Thyroid gland (tissue), 4 donors: ENCODE measurements at regions not wholly inside any gene's neighbourhood (a gene's known extent, or its start where the extent isn't known, plus 50 kb on each side); places are given as distances from the start of the nearest gene placed in this dataset.

Experiments used
- DNase-seq, 2 donors: peaks; one replicate each; pipeline ENCODE4 v3.0.0-alpha.2; 2019
- H3K27ac ChIP-seq, 3 donors: fragments of 200-600 bp; sonication (generic); 1 replicate in 2 of 3; 2 replicates in 1 of 3; pipeline ENCODE4 v1.5.1; 2016 to 2019; ENCODE audit warnings: mild to moderate bottlenecking in 1 of 3, moderate library complexity in 1 of 3
- H3K27me3 ChIP-seq: fragments of 200-600 bp; sonication (generic); one replicate; pipeline ENCODE4 v1.5.1; 2019
- H3K36me3 ChIP-seq, 2 donors: fragments of 200-600 bp; sonication (generic); one replicate each; pipeline ENCODE4 v1.5.1; 2016 to 2019
- H3K4me1 ChIP-seq, 2 donors: fragments of 200-600 bp; sonication (generic); one replicate each; pipeline ENCODE4 v1.5.1; 2017 to 2019
- H3K4me3 ChIP-seq, 3 donors: fragments of 200-600 bp; sonication (generic); replicated peaks in 1 of 3; 1 replicate in 2 of 3; 2 replicates in 1 of 3; pipeline ENCODE4 v1.5.1; 2016; ENCODE audit warnings: mild to moderate bottlenecking in 1 of 3
- H3K9me3 ChIP-seq: fragments of 200-600 bp; sonication (generic); one replicate; pipeline ENCODE4 v1.5.1; 2017
- POLR2A ChIP-seq, 2 donors: fragments of 450-650 bp; IDR thresholded peaks; one replicate each; pipeline ENCODE4 v1.6.1; 2017; ENCODE audit warnings: antibody characterized with exemption in 2 of 2, mild to moderate bottlenecking in 2 of 2, moderate library complexity in 1 of 2
- WGBS, 2 donors: methylation state at CpG; one replicate each; pipeline ENCODE4 v1.1.5; 2017; 5-methylcytosine and 5-hydroxymethylcytosine counted together
- intact Hi-C: fragments of 100-400 bp; cut with DNase I; formaldehyde crosslinking; loops from one replicate; pipeline ENCODE4 v1.15.1; 2023
- TF ChIP-seq, protein P1 (sequence below), 6 experiments: fragments of 200-600 bp in 3 of 6; fragments of 450-650 bp in 3 of 6; sonication (generic) in 3 of 6; IDR thresholded peaks; one replicate each; pipeline ENCODE4 v1.5.1; 2016 to 2019; ENCODE audit warnings: antibody characterized with exemption in 6 of 6, mild to moderate bottlenecking in 2 of 6, inconsistent platforms in 1 of 6, moderate library complexity in 1 of 6

GRCh38 chr20:40915756-40916155 lies 112.9 kb upstream of the TOP1 start:
- no peak overlapping the region for H3K4me3 ChIP-seq
- H3K27me3 ChIP-seq, result no peaks in the 10 kb centered on the region
- WGBS, 2 donors, result 77 to 80% methylated on average over 3 of the region's 3 CpGs

GRCh38 chr20:40916276-40916675 lies 112.3 kb upstream of the TOP1 start:
- no peaks in the 10 kb centered on the region for H3K4me1 ChIP-seq
- intact Hi-C loops, result no loop called here
- H3K36me3 ChIP-seq, result no peaks in the 10 kb centered on the region
- H3K4me3 ChIP-seq, result no peak overlapping the region
- no peak for DNase-seq
- no peak for TF ChIP-seq POLR2A (IDR thresholded peaks at IDR 0.05)
- TF ChIP-seq, protein P1, sequence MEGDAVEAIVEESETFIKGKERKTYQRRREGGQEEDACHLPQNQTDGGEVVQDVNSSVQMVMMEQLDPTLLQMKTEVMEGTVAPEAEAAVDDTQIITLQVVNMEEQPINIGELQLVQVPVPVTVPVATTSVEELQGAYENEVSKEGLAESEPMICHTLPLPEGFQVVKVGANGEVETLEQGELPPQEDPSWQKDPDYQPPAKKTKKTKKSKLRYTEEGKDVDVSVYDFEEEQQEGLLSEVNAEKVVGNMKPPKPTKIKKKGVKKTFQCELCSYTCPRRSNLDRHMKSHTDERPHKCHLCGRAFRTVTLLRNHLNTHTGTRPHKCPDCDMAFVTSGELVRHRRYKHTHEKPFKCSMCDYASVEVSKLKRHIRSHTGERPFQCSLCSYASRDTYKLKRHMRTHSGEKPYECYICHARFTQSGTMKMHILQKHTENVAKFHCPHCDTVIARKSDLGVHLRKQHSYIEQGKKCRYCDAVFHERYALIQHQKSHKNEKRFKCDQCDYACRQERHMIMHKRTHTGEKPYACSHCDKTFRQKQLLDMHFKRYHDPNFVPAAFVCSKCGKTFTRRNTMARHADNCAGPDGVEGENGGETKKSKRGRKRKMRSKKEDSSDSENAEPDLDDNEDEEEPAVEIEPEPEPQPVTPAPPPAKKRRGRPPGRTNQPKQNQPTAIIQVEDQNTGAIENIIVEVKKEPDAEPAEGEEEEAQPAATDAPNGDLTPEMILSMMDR (IDR thresholded peaks at IDR 0.05), result no peak
- H3K9me3 ChIP-seq, result no peaks in the 10 kb centered on the region
- H3K27ac ChIP-seq, result no peak overlapping the region
- H3K27me3 ChIP-seq, result no peaks in the 10 kb centered on the region
- WGBS, 2 donors, result 44 to 47% methylated on average over 1 of the region's 1 CpG

More at GRCh38 chr20:40915756-40916155, 112.9 kb upstream of the TOP1 start:
- Histone ChIP-seq H3K36me3 (no peaks in the 10 kb centered on the region), H3K9me3 (no peaks in the 10 kb centered on the region), H3K4me1 (no peaks in the 10 kb centered on the region), H3K27ac (no peak overlapping the region)
- no peak for DNase-seq
- TF ChIP-seq, protein P1 (IDR thresholded peaks at IDR 0.05), result no peak
- TF ChIP-seq POLR2A (IDR thresholded peaks at IDR 0.05), result no peak
- intact Hi-C loops, result no loop called here

GRCh38 chr20:40920291-40920690 lies 108.3 kb upstream of the TOP1 start:
- Histone ChIP-seq H3K27ac (no peak overlapping the region), H3K36me3 (no peaks in the 10 kb centered on the region), H3K4me3 (no peak overlapping the region), H3K27me3 (no peaks in the 10 kb centered on the region), H3K9me3 (no peaks in the 10 kb centered on the region), H3K4me1 (no peaks in the 10 kb centered on the region)
- WGBS, 2 donors, result 85 to 93% methylated on average over 2 of the region's 2 CpGs
- DNase-seq, result no peak
- TF ChIP-seq POLR2A (IDR thresholded peaks at IDR 0.05), result no peak
- TF ChIP-seq, protein P1 (IDR thresholded peaks at IDR 0.05), result no peak
- intact Hi-C loops, result no loop called here

GRCh38 chr20:40922865-40923264 lies 105.8 kb upstream of the TOP1 start:
- TF ChIP-seq, protein P1 (IDR thresholded peaks at IDR 0.05), result no peak
- no peak for TF ChIP-seq POLR2A (IDR thresholded peaks at IDR 0.05)

DNA sequence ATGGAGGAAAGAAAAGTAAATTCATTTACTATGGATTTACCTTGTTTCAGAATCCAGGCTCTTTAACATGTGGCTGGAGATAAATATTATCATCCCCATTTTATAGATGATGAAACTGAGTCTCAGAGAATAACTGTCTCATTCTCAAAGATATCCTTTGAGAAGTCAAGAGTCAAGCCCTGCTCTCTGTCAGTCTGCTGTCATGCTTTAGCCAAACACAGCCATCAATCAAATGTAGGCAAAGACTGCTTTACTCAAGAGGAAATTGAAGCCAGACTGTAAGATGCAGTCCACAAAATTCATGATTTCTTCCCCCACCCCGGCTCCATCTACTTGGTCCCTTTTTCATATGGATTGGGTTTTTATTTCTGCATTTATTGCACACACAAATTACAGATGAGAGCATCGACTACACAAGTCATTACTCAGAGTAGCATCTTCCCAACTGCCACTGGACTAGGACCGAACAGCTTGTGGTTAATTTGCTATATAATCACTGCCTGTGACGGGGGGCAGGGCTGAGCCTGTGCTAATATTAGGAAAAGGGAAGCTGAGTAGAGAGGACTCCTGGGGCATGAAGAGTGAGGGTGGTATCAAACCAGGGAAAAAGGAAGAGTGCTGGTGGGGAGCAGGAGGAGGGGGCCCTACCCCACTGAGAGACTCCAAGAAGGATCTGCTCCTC lies 102.7 kb upstream of the TOP1 start:
- Histone ChIP-seq H3K27ac (no peak overlapping the region), H3K36me3 (no peaks in the 10 kb centered on the region), H3K27me3 (no peaks in the 10 kb centered on the region), H3K9me3 (no peaks in the 10 kb centered on the region), H3K4me1 (no peaks in the 10 kb centered on the region), H3K4me3 (no peak overlapping the region)
- intact Hi-C loops, result no loop called here
- no peak for DNase-seq
- no peak for TF ChIP-seq POLR2A (IDR thresholded peaks at IDR 0.05)
- TF ChIP-seq, protein P1 (IDR thresholded peaks at IDR 0.05), result no peak
- 73 to 76% methylated on average over 4 of the region's 4 CpGs for WGBS, 2 donors

More at GRCh38 chr20:40922865-40923264, 105.8 kb upstream of the TOP1 start:
- 78 to 79% methylated on average over 3 of the region's 3 CpGs for WGBS, 2 donors
- intact Hi-C loops, result no loop called here
- no peaks in the 10 kb centered on the region for H3K9me3 ChIP-seq
- H3K4me1 ChIP-seq, result no peaks in the 10 kb centered on the region
- no peak overlapping the region for H3K27ac ChIP-seq
- no peaks in the 10 kb centered on the region for H3K27me3 ChIP-seq
- no peak for DNase-seq
- H3K36me3 ChIP-seq, result no peaks in the 10 kb centered on the region
- no peak overlapping the region for H3K4me3 ChIP-seq
